ENCODE measurements at regions not wholly inside any gene's neighbourhood (a gene's known extent, or its start where the extent isn't known, plus 50 kb on each side); places are given as distances from the start of the nearest gene placed in this dataset.

- Histone ChIP-seq H3K27me3 (no peaks in the 10 kb centered on the region), H3K4me1 (no peaks in the 10 kb centered on the region), H3K27ac (no peak overlapping the region), H3K4me3 (no peak overlapping the region), H3K9me3 (no peaks in the 10 kb centered on the region), H3K36me3 (no peaks in the 10 kb centered on the region)
- TF ChIP-seq CTCF (IDR thresholded peaks at IDR 0.05), result no peak
- no peak for TF ChIP-seq EP300 (IDR thresholded peaks at IDR 0.05; ENCODE audit: low read depth)
- TF ChIP-seq POLR2AphosphoS5 (IDR thresholded peaks at IDR 0.05), result no peak
- no peak for TF ChIP-seq POLR2A (IDR thresholded peaks at IDR 0.05)
- in situ Hi-C loops (cut with MboI; ENCODE audit: low pct_ligation_motif_present in 1 of 4, low pct_unique_long_range_greater_than_20kb in 1 of 4, low sequenced_read_pairs in 3 of 4), result no loop called here
- no peak for DNase-seq
- intact Hi-C loops (cut with DNase I; ENCODE audit: low total_unique reads), result no loop called here
- 88 to 90% methylated on average over 5 of the region's 5 CpGs for WGBS, 2 donors (ENCODE audit: low coverage in 1 of 2)
Measured at GRCh38 chr5:66242050-66242715, 98.1 kb downstream of the SREK1 start.

GRCh38 chr5:66246608-66247007, 102.5 kb downstream of the SREK1 start:
- no peak for TF ChIP-seq EP300 (IDR thresholded peaks at IDR 0.05; ENCODE audit: low read depth)
- no peak for TF ChIP-seq POLR2AphosphoS5 (IDR thresholded peaks at IDR 0.05)
- no peak for TF ChIP-seq CTCF (IDR thresholded peaks at IDR 0.05)
- no peak for TF ChIP-seq POLR2A (IDR thresholded peaks at IDR 0.05)
- no peak for DNase-seq
- 71 to 72% methylated on average over 5 to 6 of the region's 6 CpGs for WGBS, 2 donors (ENCODE audit: low coverage in 1 of 2)
- H3K27ac ChIP-seq, result no peak overlapping the region
- intact Hi-C loops (cut with DNase I; ENCODE audit: low total_unique reads), result no loop called here
- H3K4me3 ChIP-seq, result no peak overlapping the region
- H3K4me1 ChIP-seq, result no peaks in the 10 kb centered on the region
- H3K36me3 ChIP-seq, result no peaks in the 10 kb centered on the region
- no peaks in the 10 kb centered on the region for H3K9me3 ChIP-seq
- no peaks in the 10 kb centered on the region for H3K27me3 ChIP-seq
- in situ Hi-C loops (cut with MboI; ENCODE audit: low pct_ligation_motif_present in 1 of 4, low pct_unique_long_range_greater_than_20kb in 1 of 4, low sequenced_read_pairs in 3 of 4), result no loop called here

- 59 to 69% methylated on average over 4 of the region's 4 CpGs for WGBS, 2 donors (ENCODE audit: low coverage in 1 of 2)
- Histone ChIP-seq H3K27me3 (no peaks in the 10 kb centered on the region), H3K36me3 (no peaks in the 10 kb centered on the region), H3K4me1 (no peaks in the 10 kb centered on the region), H3K9me3 (no peaks in the 10 kb centered on the region), H3K4me3 (no peak overlapping the region), H3K27ac (no peak overlapping the region)
- TF ChIP-seq POLR2A (IDR thresholded peaks at IDR 0.05), result no peak
- no peak for TF ChIP-seq EP300 (IDR thresholded peaks at IDR 0.05; ENCODE audit: low read depth)
- TF ChIP-seq CTCF (IDR thresholded peaks at IDR 0.05), result no peak
- TF ChIP-seq POLR2AphosphoS5 (IDR thresholded peaks at IDR 0.05), result no peak
- intact Hi-C loops (cut with DNase I; ENCODE audit: low total_unique reads) (no loop called here), in situ Hi-C loops (cut with MboI; ENCODE audit: low pct_ligation_motif_present in 1 of 4, low pct_unique_long_range_greater_than_20kb in 1 of 4, low sequenced_read_pairs in 3 of 4) (no loop called here)
- DNase-seq, result no peak
Measured at GRCh38 chr5:66247176-66247960, 103.3 kb downstream of the SREK1 start.

GRCh38 chr5:66248874-66249273, 104.8 kb downstream of the SREK1 start:
- intact Hi-C loops (cut with DNase I; ENCODE audit: low total_unique reads) (no loop called here), in situ Hi-C loops (cut with MboI; ENCODE audit: low pct_ligation_motif_present in 1 of 4, low pct_unique_long_range_greater_than_20kb in 1 of 4, low sequenced_read_pairs in 3 of 4) (no loop called here)
- Histone ChIP-seq H3K4me3 (no peak overlapping the region), H3K27ac (no peak overlapping the region), H3K9me3 (no peaks in the 10 kb centered on the region), H3K4me1 (no peaks in the 10 kb centered on the region), H3K27me3 (no peaks in the 10 kb centered on the region), H3K36me3 (no peaks in the 10 kb centered on the region)
- WGBS, 2 donors (ENCODE audit: low coverage in 1 of 2), result 47 to 59% methylated on average over 2 of the region's 2 CpGs
- no peak for DNase-seq
- no peak for TF ChIP-seq CTCF (IDR thresholded peaks at IDR 0.05)
- TF ChIP-seq POLR2AphosphoS5 (IDR thresholded peaks at IDR 0.05), result no peak
- TF ChIP-seq POLR2A (IDR thresholded peaks at IDR 0.05), result no peak
